Fibroblast of villous mesenchyme (primary cell): ENCODE measurements at regions not wholly inside any gene's neighbourhood (a gene's known extent, or its start where the extent isn't known, plus 50 kb on each side); places are given as distances from the start of the nearest gene placed in this dataset.

ENCODE experiments used
- DNase-seq: peaks from one replicate; pipeline ENCODE4 v3.0.0-alpha.2; 2010; ENCODE audit warnings: low read depth
- H3K4me3 ChIP-seq: 2 replicates; pipeline ENCODE4 v1.5.1; 2011; ENCODE audit warnings: low read depth, mild to moderate bottlenecking, low read length
- TF ChIP-seq, protein P1 (sequence below): IDR thresholded peaks from 2 replicates; pipeline ENCODE4 v1.5.1; 2012; ENCODE audit warnings: low read depth, mild to moderate bottlenecking, low read length; ENCODE audit not compliant: insufficient read depth

DNA sequence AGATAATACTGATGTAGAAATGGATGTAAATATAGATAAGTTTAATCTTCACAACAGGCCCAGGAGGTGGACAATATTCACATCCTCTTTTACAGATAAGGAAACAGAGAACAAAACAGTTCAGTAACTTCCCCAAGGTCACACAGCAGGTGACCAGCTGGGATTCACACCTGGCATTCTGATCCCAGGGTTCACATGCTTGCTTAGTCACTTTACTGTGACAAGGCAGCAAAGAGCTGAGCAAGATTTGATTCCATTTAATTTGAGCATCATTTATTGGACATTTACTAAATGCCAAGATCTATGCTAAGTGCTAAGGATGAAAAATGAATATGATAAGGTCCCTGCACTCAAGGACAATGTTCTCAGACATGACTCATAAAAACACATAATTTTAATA lies 94.1 kb upstream of the STARD13 start:
- TF ChIP-seq, protein P1, sequence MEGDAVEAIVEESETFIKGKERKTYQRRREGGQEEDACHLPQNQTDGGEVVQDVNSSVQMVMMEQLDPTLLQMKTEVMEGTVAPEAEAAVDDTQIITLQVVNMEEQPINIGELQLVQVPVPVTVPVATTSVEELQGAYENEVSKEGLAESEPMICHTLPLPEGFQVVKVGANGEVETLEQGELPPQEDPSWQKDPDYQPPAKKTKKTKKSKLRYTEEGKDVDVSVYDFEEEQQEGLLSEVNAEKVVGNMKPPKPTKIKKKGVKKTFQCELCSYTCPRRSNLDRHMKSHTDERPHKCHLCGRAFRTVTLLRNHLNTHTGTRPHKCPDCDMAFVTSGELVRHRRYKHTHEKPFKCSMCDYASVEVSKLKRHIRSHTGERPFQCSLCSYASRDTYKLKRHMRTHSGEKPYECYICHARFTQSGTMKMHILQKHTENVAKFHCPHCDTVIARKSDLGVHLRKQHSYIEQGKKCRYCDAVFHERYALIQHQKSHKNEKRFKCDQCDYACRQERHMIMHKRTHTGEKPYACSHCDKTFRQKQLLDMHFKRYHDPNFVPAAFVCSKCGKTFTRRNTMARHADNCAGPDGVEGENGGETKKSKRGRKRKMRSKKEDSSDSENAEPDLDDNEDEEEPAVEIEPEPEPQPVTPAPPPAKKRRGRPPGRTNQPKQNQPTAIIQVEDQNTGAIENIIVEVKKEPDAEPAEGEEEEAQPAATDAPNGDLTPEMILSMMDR, result no peak
- H3K4me3 ChIP-seq, result no peak overlapping the region
- DNase-seq, result no peak

DNA sequence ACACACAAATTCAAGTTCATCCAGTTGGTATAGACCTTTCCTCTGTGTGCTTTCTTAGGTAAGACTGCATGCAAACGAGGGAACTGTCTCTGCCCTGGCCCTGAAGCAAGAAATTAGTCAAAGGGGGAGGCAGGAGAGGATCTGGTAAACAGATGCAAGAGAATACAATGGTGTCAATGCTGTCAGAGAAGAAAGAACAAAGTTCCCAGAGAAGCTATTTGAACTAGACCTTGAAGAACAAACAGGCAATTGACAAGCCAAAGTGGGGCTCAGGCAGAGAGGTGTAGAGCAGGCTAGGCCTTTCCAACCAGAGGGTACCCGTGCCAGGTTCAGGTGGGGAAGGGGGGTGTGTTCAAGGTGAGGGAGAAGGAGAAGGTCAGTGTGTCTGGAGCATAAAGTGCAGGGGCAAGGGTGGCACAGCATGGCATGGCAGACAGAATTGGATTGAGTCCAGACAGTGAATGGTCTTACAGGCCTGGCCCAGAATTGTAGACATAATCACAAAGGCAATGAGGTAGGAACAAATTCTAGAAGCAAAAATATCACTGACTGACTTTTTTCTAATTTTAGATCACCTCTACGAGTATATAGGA lies 95.0 kb upstream of the STARD13 start:
- no peak overlapping the region for H3K4me3 ChIP-seq
- TF ChIP-seq, protein P1, result no peak
- no peak for DNase-seq

DNA sequence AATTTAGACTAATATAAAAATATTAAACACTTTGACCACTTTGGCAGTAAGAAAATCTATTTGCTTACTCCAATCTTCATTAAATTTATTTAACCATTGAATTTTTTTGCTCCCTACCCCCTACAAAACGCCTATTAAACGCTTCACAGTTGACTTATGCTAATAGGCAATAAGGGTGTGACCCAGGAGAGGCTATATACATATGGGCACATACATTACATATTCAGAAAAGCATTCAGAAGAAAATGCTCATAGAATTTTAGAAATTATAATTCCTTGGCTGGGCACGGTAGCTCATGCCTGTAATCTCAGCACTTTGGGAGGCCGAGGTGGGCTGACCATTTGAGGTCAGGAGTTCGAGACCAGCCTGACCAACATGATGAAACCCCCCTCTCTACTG lies 95.6 kb upstream of the STARD13 start:
- no peak for DNase-seq
- no peak overlapping the region for H3K4me3 ChIP-seq
- TF ChIP-seq, protein P1, result no peak

DNA sequence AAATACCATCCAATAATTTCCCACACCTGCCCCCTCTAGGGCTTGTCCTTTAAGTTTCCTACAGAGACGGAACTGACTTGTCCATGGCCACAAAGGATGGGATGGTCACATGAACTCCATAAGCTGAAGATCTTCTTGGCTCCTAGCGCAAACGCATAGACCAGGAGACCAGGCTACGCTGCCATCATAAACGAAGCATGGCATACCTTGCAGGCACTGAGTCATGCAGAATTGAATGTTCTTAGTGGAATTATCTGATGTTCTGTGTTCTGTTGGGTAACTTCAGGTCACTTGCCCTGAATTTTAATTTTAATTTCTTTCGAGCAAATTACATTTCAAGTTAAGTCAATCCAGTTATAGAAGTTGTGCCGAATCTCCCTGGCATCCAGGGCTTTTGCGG lies 96.4 kb upstream of the STARD13 start:
- no peak for DNase-seq
- H3K4me3 ChIP-seq, result no peak overlapping the region
- TF ChIP-seq, protein P1, result no peak

DNA sequence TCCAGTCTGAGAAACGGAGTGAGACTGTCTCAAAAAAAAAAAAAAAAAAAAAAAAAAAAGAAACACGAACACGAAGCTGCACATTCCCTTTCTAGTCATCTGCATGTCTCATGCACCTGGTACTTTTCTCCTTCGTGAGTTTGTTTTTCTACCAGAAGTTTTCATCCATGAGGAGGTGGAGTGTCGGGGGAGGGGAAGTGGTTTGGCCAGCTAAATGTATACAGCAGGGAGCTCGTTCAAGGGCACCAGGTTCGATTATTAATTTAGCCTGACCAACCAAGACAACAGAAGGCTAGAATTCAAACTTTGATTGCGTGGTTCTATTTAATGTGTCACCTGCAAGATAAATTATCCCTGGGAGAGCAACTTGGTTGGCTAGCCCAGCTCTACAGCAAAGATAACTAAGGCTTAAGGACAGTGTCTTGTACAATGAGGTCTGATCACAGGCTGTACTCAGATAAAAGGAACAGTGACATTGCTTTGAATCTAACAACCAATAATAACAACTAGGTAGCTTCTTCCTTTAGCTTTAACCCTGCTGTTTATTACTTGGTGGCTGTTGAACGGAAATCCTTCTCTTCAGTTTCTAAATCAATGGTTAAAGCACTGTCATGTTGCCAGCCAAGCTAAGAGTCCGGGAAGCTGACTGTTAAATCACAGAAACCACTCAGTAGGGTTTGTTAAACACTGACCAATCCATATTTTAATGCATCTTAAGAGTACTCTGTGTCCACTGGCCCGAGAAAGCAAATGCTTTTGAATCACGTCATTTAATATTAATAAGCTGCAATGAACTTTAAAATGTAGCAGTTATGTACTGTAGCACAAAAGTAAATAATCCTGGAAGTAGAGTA lies 98.4 kb upstream of the STARD13 start:
- TF ChIP-seq, protein P1, result no peak
- H3K4me3 ChIP-seq, result no peak overlapping the region
- no peak for DNase-seq

DNA sequence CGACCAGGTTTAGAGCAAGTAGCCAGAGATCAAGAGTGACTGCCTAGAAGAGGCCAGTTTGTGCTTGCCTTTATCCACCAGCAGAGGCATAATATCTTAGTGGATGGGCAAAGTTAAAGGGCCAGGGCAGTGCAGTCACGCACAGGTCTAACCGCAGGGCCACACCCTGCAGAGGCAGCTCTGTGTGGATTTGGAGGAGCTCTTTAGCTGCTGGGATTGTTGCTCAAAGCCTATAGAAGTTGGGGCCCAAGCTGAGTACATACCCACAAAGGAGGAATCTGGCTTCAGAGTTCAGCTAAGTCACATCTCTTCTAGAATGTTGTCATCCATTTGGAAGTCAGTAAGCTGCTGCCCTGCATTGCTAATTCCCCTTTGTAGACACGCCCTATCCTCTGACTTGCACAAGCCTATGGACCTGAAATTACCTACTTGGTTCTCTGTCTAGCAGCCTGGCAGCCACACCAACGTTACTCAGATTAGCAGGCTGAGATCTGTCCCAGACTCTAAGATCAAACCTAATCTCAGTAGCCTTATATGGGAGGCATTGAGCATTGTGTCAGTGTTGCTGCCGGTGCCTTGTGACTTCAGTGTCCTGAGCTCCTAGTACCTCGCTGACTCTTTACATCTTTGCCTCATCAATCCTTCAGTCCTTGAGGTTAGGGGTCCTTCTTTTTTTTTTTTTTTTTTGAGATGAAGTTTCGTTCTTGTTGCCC lies 102.9 kb upstream of the STARD13 start:
- H3K4me3 ChIP-seq, result no peak overlapping the region
- TF ChIP-seq, protein P1, result peak; percentile 25
- DNase-seq, result peak; percentile 30
